MCF 10A (cell line): ENCODE measurements at regions not wholly inside any gene's neighbourhood (a gene's known extent, or its start where the extent isn't known, plus 50 kb on each side); places are given as distances from the start of the nearest gene placed in this dataset.

Experiments
- BruUV-seq: library from RNA; stranded (reverse); fragments of 400-500 nt; replicated peaks from 2 replicates; lab custom pipeline; 2021; lab: Mats Ljungman, UMichigan
- CTCF ChIA-PET: fragments of 300-600 bp; sonication (Branson Sonifier 250); formaldehyde crosslinking; extraction: SDS; loops from one replicate; lab custom pipeline; 2021; ENCODE audit warnings: antibody characterized with exemption, inconsistent platforms; lab: Yijun Ruan, JAX
- POLR2A ChIA-PET: fragments of 300-600, 350-650 bp; sonication (Branson Sonifier 250); formaldehyde crosslinking; extraction: SDS; loops from one replicate; lab custom pipeline; 2020; ENCODE audit warnings: antibody characterized with exemption, inconsistent platforms; lab: Yijun Ruan, JAX
- DNase-seq: peaks from one replicate; pipeline ENCODE4 v3.0.0-alpha.2; 2018; ENCODE audit not compliant: unreplicated experiment
- H3K27ac Mint-ChIP-seq: one replicate; pipeline ENCODE4 v1.8.0; 2022; ENCODE audit warnings: mild to moderate bottlenecking, low read depth, mixed read lengths; ENCODE audit not compliant: unreplicated experiment
- H3K27me3 Mint-ChIP-seq: one replicate; pipeline ENCODE4 v1.8.0; 2022; ENCODE audit warnings: mixed read lengths; ENCODE audit not compliant: insufficient read depth, unreplicated experiment
- H3K36me3 Mint-ChIP-seq: one replicate; pipeline ENCODE4 v1.8.0; 2022; ENCODE audit warnings: mild to moderate bottlenecking, moderate library complexity, mixed read lengths; ENCODE audit not compliant: insufficient read depth, unreplicated experiment
- H3K4me1 Mint-ChIP-seq: one replicate; pipeline ENCODE4 v1.8.0; 2022; ENCODE audit warnings: mixed read lengths; ENCODE audit not compliant: insufficient read depth, unreplicated experiment
- H3K4me3 Mint-ChIP-seq: one replicate; pipeline ENCODE4 v1.8.0; 2022; ENCODE audit warnings: mild to moderate bottlenecking, moderate library complexity, mixed read lengths; ENCODE audit not compliant: unreplicated experiment
- H3K9me3 Mint-ChIP-seq: one replicate; pipeline ENCODE4 v1.8.0; 2022; ENCODE audit warnings: mixed read lengths; ENCODE audit not compliant: unreplicated experiment
- CTCF ChIP-seq: fragments of 200-600 bp; IDR thresholded peaks from one replicate; pipeline ENCODE4 v1.8.0; 2022; ENCODE audit warnings: antibody characterized with exemption, mild to moderate bottlenecking; ENCODE audit not compliant: unreplicated experiment
- intact Hi-C: fragments of 100-400 bp; cut with micrococcal nuclease; formaldehyde crosslinking; loops from 2 replicates; pipeline ENCODE4 v1.14.1; 2022

GRCh38 chr18:68445136-68445535, 269.8 kb downstream of the TMX3 start:
- TF ChIP-seq CTCF = no peak
- Mint-ChIP-seq H3K27ac (no peak overlapping the region), H3K9me3 (peaks cover 4% of the 10 kb centered on the region), H3K4me1 (peaks cover 17% of the 10 kb centered on the region), H3K4me3 (no peak overlapping the region), H3K36me3 (no peaks in the 10 kb centered on the region), H3K27me3 (no peaks in the 10 kb centered on the region)
- intact Hi-C loops = no loop called here
- no peak for DNase-seq
- no TSS peak for BruUV-seq
- CTCF ChIA-PET = interaction anchor here (0.6 to 0.7 kb wide), 3 partner anchors 8 to 146 kb away, joined by 3 to 5 read pairs (median 5); no protein-coding TSS in a partner anchor
- POLR2A ChIA-PET = no interaction called here

GRCh38 chr18:68441241-68441640, 273.7 kb downstream of the TMX3 start:
- intact Hi-C loops = no loop called here
- DNase-seq = no peak
- H3K27ac Mint-ChIP-seq = no peak overlapping the region
- ChIA-PET CTCF (no interaction called here), POLR2A (interaction anchor here (0.7 kb wide), 1 partner anchor 23 kb away, joined by 3 read pairs; no protein-coding TSS in a partner anchor)
- BruUV-seq = no TSS peak
- peaks cover 4% of the 10 kb centered on the region for H3K4me1 Mint-ChIP-seq
- H3K36me3 Mint-ChIP-seq = no peaks in the 10 kb centered on the region
- H3K27me3 Mint-ChIP-seq = no peaks in the 10 kb centered on the region
- TF ChIP-seq CTCF = no peak
- H3K9me3 Mint-ChIP-seq = peaks cover 16% of the 10 kb centered on the region
- H3K4me3 Mint-ChIP-seq = no peak overlapping the region

DNA sequence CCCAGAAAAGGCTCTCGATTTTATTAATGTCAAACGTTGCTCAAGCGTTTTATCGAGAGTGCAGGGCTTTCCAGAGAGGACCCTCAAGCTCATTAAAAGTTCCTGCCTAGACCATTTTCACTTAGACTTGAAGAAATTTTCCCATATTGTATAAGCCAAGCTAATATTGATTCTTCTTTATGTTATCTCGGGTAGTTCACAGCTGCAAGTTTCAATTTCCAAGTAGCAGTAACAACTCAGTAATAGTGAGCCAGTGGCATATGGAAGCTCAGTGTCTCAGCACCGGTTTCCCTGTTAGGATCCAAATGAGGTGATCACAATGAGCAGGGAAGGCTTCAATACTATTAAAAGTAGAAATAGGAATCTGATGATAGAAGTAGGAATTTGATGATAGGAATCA, 274.5 kb downstream of the TMX3 start:
- no peak for DNase-seq
- intact Hi-C loops = no loop called here
- Mint-ChIP-seq H3K27ac (no peak overlapping the region), H3K4me3 (no peak overlapping the region), H3K9me3 (peaks cover 21% of the 10 kb centered on the region), H3K4me1 (peaks cover 6% of the 10 kb centered on the region), H3K36me3 (no peaks in the 10 kb centered on the region), H3K27me3 (no peaks in the 10 kb centered on the region)
- POLR2A ChIA-PET = interaction anchor here (0.6 to 1.5 kb wide), 2 partner anchors 10 to 705 kb away, joined by 3 to 5 read pairs; no protein-coding TSS in a partner anchor
- CTCF ChIA-PET = no interaction called here
- no peak for TF ChIP-seq CTCF
- BruUV-seq = no TSS peak

- BruUV-seq = no TSS peak
- Mint-ChIP-seq H3K4me3 (no peak overlapping the region), H3K36me3 (no peaks in the 10 kb centered on the region), H3K27ac (no peak overlapping the region), H3K4me1 (peaks cover 6% of the 10 kb centered on the region), H3K27me3 (no peaks in the 10 kb centered on the region), H3K9me3 (peaks cover 21% of the 10 kb centered on the region)
- ChIA-PET POLR2A (interaction anchor here (1.5 kb wide), 1 partner anchor 10 kb away, joined by 5 read pairs; no protein-coding TSS in a partner anchor), CTCF (no interaction called here)
- DNase-seq = no peak
- intact Hi-C loops = no loop called here
- TF ChIP-seq CTCF = no peak
Measured at GRCh38 chr18:68439642-68440041, 275.3 kb downstream of the TMX3 start.
